SK-N-SH (cell line): ENCODE measurements at regions not wholly inside any gene's neighbourhood (a gene's known extent, or its start where the extent isn't known, plus 50 kb on each side); places are given as distances from the start of the nearest gene placed in this dataset.

ENCODE experiments used
- CTCF ChIA-PET: fragments of 300-600, 350-600 bp; formaldehyde crosslinking; extraction: SDS; loops from one replicate; lab custom pipeline; 2021; lab: Yijun Ruan, JAX
- POLR2A ChIA-PET: fragments of 350-600 bp; sonication (Branson Sonifier 250); formaldehyde crosslinking; extraction: SDS; loops from one replicate; lab custom pipeline; 2020; ENCODE audit warnings: antibody characterized with exemption, inconsistent platforms; lab: Yijun Ruan, JAX
- DNase-seq: peaks from one replicate; pipeline ENCODE4 v3.0.0; 2012
- H2AFZ ChIP-seq: fragments of 200-600 bp; sonication (generic); 2 replicates; pipeline ENCODE4 v1.8.1; 2016; ENCODE audit warnings: antibody characterized with exemption, mild to moderate bottlenecking, low read depth
- H3F3A ChIP-seq: fragments of 200-600 bp; sonication (generic); replicated peaks from 2 replicates; pipeline ENCODE3; 2016; ENCODE audit warnings: antibody characterized with exemption, mild to moderate bottlenecking; ENCODE audit not compliant: insufficient read depth
- H3K27ac ChIP-seq, 2 experiments: fragments of 200-500 bp in 1 of 2; fragments of 200-600 bp in 1 of 2; sonication (Bioruptor generic) in 1 of 2; sonication (generic), shearing (Covaris generic) in 1 of 2; 2 replicates each; pipeline versions ENCODE4 v1.5.1 to v1.6.1; 2014 to 2016; ENCODE audit warnings: low read depth in 2 of 2, inconsistent platforms in 1 of 2, low read length in 1 of 2, mild to moderate bottlenecking in 1 of 2, mixed read lengths in 1 of 2
- H3K27me3 ChIP-seq: fragments of 200-600 bp; sonication (generic), shearing (Covaris generic); 2 replicates; pipeline ENCODE4 v1.6.1; 2016; ENCODE audit warnings: mixed run types; ENCODE audit not compliant: insufficient read depth
- H3K36me3 ChIP-seq, 2 experiments: fragments of 200-500 bp in 1 of 2; fragments of 200-600 bp in 1 of 2; sonication (Bioruptor generic) in 1 of 2; sonication (generic) in 1 of 2; replicated peaks in 1 of 2; 2 replicates each; pipeline versions ENCODE3 to v1.5.1; 2014 to 2016; ENCODE audit warnings: low read length in 1 of 2, mild to moderate bottlenecking in 1 of 2; ENCODE audit not compliant: insufficient read depth in 2 of 2, control insufficient read depth in 1 of 2
- H3K4me1 ChIP-seq, 2 experiments: fragments of 200-500 bp in 1 of 2; fragments of 200-600 bp in 1 of 2; sonication (Bioruptor generic) in 1 of 2; sonication (generic), shearing (Covaris generic) in 1 of 2; 2 replicates each; pipeline versions ENCODE4 v1.5.1 to v1.6.1; 2014 to 2016; ENCODE audit warnings: low read depth in 1 of 2, low read length in 1 of 2, mixed run types in 1 of 2; ENCODE audit not compliant: insufficient read depth in 2 of 2, control insufficient read depth in 1 of 2
- H3K4me2 ChIP-seq: fragments of 200-600 bp; sonication (generic), shearing (Covaris generic); 2 replicates; pipeline ENCODE4 v1.6.1; 2017; ENCODE audit warnings: mixed run types
- H3K4me3 ChIP-seq, 2 experiments: fragments of 200-500 bp in 1 of 2; fragments of 200-600 bp in 1 of 2; sonication (Bioruptor generic) in 1 of 2; sonication (generic), shearing (Covaris generic) in 1 of 2; 2 replicates each; pipeline versions ENCODE4 v1.5.1 to v1.8.1; 2014 to 2016; ENCODE audit warnings: low read depth in 2 of 2, inconsistent platforms in 1 of 2, low read length in 1 of 2, mild to moderate bottlenecking in 1 of 2, mixed read lengths in 1 of 2, moderate library complexity in 1 of 2
- H3K79me2 ChIP-seq: fragments of 200-600 bp; sonication (generic); 2 replicates; pipeline ENCODE4 v1.8.1; 2017; ENCODE audit warnings: mild to moderate bottlenecking; ENCODE audit not compliant: insufficient read depth
- H3K9ac ChIP-seq: fragments of 200-600 bp; sonication (generic); 2 replicates; pipeline ENCODE4 v1.6.1; 2017; ENCODE audit warnings: mixed run types
- H3K9me2 ChIP-seq: fragments of 200-600 bp; sonication (generic); 2 replicates; pipeline ENCODE4 v1.6.1; 2017; ENCODE audit warnings: mixed run types
- H3K9me3 ChIP-seq: fragments of 200-600 bp; sonication (generic); 2 replicates; pipeline ENCODE4 v1.6.1; 2017; ENCODE audit warnings: mixed run types, mild to moderate bottlenecking, moderate library complexity
- H4K20me1 ChIP-seq: fragments of 200-600 bp; sonication (generic); 2 replicates; pipeline ENCODE4 v1.6.1; 2017; ENCODE audit warnings: mild to moderate bottlenecking, mixed run types; ENCODE audit not compliant: insufficient read depth
- CHD2 ChIP-seq: fragments of 150-350 bp; IDR thresholded peaks from 2 replicates; pipeline ENCODE4 v1.6.1; 2018; ENCODE audit warnings: low read length; ENCODE audit not compliant: partially characterized antibody
- ELF1 ChIP-seq: IDR thresholded peaks from 2 replicates; pipeline ENCODE4 v1.4.0; 2012
- EZH2phosphoT487 ChIP-seq: fragments of 200-600 bp; sonication (generic); IDR thresholded peaks from 2 replicates; pipeline ENCODE4 v1.6.1; 2017; ENCODE audit warnings: low read depth, mixed run types, mild to moderate bottlenecking, antibody characterized with exemption, moderate library complexity, borderline replicate concordance
- GATA2 ChIP-seq: sonication (generic); formaldehyde crosslinking; IDR thresholded peaks from 2 replicates; pipeline ENCODE4 v1.5.0; 2020; ENCODE audit warnings: mild to moderate bottlenecking, missing genetic modification reagents
- JUND ChIP-seq: IDR thresholded peaks from 2 replicates; pipeline ENCODE4 v1.4.0; 2012
- NFIC ChIP-seq: IDR thresholded peaks from 2 replicates; pipeline ENCODE4 v1.4.0; 2012; ENCODE audit warnings: borderline replicate concordance
- NRF1 ChIP-seq: IDR thresholded peaks from 2 replicates; pipeline ENCODE4 v1.6.1; 2012; ENCODE audit warnings: low read depth, mild to moderate bottlenecking, low read length
- PBX3 ChIP-seq: IDR thresholded peaks from 2 replicates; pipeline ENCODE4; 2012
- POLR2AphosphoS5 ChIP-seq: IDR thresholded peaks from 2 replicates; pipeline ENCODE4 v1.6.1; 2012; ENCODE audit warnings: low read depth, low read length
- SIN3A ChIP-seq: IDR thresholded peaks from 2 replicates; pipeline ENCODE4 v1.6.1; 2012; ENCODE audit warnings: low read depth, mild to moderate bottlenecking, low read length, moderate library complexity, borderline replicate concordance
- TAF1 ChIP-seq: IDR thresholded peaks from 2 replicates; pipeline ENCODE4 v1.6.1; 2012; ENCODE audit warnings: low read depth, mild to moderate bottlenecking, low read length, moderate library complexity, borderline replicate concordance
- TCF12 ChIP-seq: IDR thresholded peaks from 2 replicates; pipeline ENCODE4 v1.4.0; 2012
- YY1 ChIP-seq: IDR thresholded peaks from 2 replicates; pipeline ENCODE4 v1.4.0; 2012; ENCODE audit warnings: low read depth, mild to moderate bottlenecking
- ZBTB33 ChIP-seq: IDR thresholded peaks from 2 replicates; pipeline ENCODE4 v1.4.0; 2012; ENCODE audit warnings: low read depth, borderline replicate concordance
- WGBS: methylation state at CpG from one replicate; pipeline ENCODE4 v1.1.6; 2017; ENCODE audit warnings: low lambda C conversion rate; 5-methylcytosine and 5-hydroxymethylcytosine counted together
- TF ChIP-seq, protein P1 (sequence below): IDR thresholded peaks from 2 replicates; pipeline ENCODE4 v1.4.0; 2012; ENCODE audit warnings: low read depth
- TF ChIP-seq, protein P2 (sequence below): IDR thresholded peaks from 2 replicates; pipeline ENCODE4 v1.6.1; 2012; ENCODE audit warnings: mild to moderate bottlenecking, low read depth, low read length, moderate library complexity

- Histone ChIP-seq H4K20me1 (no peaks in the 10 kb centered on the region), H3F3A (no peaks in the 10 kb centered on the region), H3K4me1 (no peaks in the 10 kb centered on the region), H3K9me2 (no peaks in the 10 kb centered on the region), H3K36me3 (no peaks in the 10 kb centered on the region), H3K79me2 (no peaks in the 10 kb centered on the region), H3K27ac (no peak overlapping the region), H3K4me3 (no peak overlapping the region), H3K9me3 (no peaks in the 10 kb centered on the region), H2AFZ (no peak overlapping the region), H3K9ac (no peak overlapping the region), H3K27me3 (no peaks in the 10 kb centered on the region; the same call in 1 of the 2 replicates), H3K4me2 (no peak overlapping the region)
- WGBS, result 58% methylated on average over 5 of the region's 5 CpGs
- no peak for DNase-seq
- CTCF ChIA-PET, result interaction anchor here (0.9 to 1.0 kb wide), 2 partner anchors 9 to 12 kb away, joined by 3 read pairs; no protein-coding TSS in a partner anchor
- TF ChIP-seq TAF1, result no peak
- no peak for TF ChIP-seq EZH2phosphoT487
- no peak for TF ChIP-seq GATA2
- TF ChIP-seq POLR2AphosphoS5, result no peak
- no peak for TF ChIP-seq ZBTB33
- TF ChIP-seq, protein P1, sequence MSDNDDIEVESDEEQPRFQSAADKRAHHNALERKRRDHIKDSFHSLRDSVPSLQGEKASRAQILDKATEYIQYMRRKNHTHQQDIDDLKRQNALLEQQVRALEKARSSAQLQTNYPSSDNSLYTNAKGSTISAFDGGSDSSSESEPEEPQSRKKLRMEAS, result no peak
- TF ChIP-seq ELF1, result no peak
- TF ChIP-seq TCF12, result no peak
- TF ChIP-seq NRF1, result no peak
- TF ChIP-seq YY1, result no peak
- no peak for TF ChIP-seq CHD2
- TF ChIP-seq, protein P2, sequence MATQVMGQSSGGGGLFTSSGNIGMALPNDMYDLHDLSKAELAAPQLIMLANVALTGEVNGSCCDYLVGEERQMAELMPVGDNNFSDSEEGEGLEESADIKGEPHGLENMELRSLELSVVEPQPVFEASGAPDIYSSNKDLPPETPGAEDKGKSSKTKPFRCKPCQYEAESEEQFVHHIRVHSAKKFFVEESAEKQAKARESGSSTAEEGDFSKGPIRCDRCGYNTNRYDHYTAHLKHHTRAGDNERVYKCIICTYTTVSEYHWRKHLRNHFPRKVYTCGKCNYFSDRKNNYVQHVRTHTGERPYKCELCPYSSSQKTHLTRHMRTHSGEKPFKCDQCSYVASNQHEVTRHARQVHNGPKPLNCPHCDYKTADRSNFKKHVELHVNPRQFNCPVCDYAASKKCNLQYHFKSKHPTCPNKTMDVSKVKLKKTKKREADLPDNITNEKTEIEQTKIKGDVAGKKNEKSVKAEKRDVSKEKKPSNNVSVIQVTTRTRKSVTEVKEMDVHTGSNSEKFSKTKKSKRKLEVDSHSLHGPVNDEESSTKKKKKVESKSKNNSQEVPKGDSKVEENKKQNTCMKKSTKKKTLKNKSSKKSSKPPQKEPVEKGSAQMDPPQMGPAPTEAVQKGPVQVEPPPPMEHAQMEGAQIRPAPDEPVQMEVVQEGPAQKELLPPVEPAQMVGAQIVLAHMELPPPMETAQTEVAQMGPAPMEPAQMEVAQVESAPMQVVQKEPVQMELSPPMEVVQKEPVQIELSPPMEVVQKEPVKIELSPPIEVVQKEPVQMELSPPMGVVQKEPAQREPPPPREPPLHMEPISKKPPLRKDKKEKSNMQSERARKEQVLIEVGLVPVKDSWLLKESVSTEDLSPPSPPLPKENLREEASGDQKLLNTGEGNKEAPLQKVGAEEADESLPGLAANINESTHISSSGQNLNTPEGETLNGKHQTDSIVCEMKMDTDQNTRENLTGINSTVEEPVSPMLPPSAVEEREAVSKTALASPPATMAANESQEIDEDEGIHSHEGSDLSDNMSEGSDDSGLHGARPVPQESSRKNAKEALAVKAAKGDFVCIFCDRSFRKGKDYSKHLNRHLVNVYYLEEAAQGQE, result no peak
- TF ChIP-seq NFIC, result no peak
- no peak for TF ChIP-seq PBX3
- no peak for TF ChIP-seq JUND
- no peak for TF ChIP-seq SIN3A
- POLR2A ChIA-PET, result no interaction called here
Observed at GRCh38 chr1:177824508-177824982, 145.3 kb downstream of the SEC16B start.
